HFFc6 (cell line): ENCODE measurements at regions not wholly inside any gene's neighbourhood (a gene's known extent, or its start where the extent isn't known, plus 50 kb on each side); places are given as distances from the start of the nearest gene placed in this dataset.

Experiments
- DNase-seq: peaks from one replicate; pipeline ENCODE4 v3.0.0-alpha.2; 2018
- H3K27ac Mint-ChIP-seq: 2 replicates; pipeline ENCODE4 v1.8.0; 2020; ENCODE audit warnings: mild to moderate bottlenecking, mixed read lengths
- H3K27me3 Mint-ChIP-seq: 2 replicates; pipeline ENCODE4 v1.8.0; 2021; ENCODE audit warnings: mild to moderate bottlenecking, moderate library complexity, mixed read lengths; ENCODE audit not compliant: insufficient read depth
- H3K36me3 Mint-ChIP-seq: 2 replicates; pipeline ENCODE4 v1.8.0; 2021; ENCODE audit warnings: low read depth, mixed read lengths
- H3K4me1 Mint-ChIP-seq: 2 replicates; pipeline ENCODE4 v1.8.0; 2020; ENCODE audit warnings: low read depth, mixed read lengths
- H3K4me3 Mint-ChIP-seq: 2 replicates; pipeline ENCODE4 v1.8.0; 2020; ENCODE audit warnings: mild to moderate bottlenecking, moderate library complexity, mixed read lengths
- H3K9me3 Mint-ChIP-seq: 2 replicates; pipeline ENCODE4 v1.8.0; 2020; ENCODE audit warnings: mild to moderate bottlenecking, mixed read lengths
- CTCF ChIP-seq: fragments of 200-600 bp; sonication (generic); IDR thresholded peaks from 2 replicates; pipeline ENCODE4 v1.5.0; 2021; ENCODE audit warnings: antibody characterized with exemption, mild to moderate bottlenecking

- TF ChIP-seq CTCF, result no peak
- H3K4me3 Mint-ChIP-seq, result peak overlapping the region; percentile 63
- H3K36me3 Mint-ChIP-seq, result peaks cover 4% of the 10 kb centered on the region; the same call in 1 of the 2 replicates
- no peaks in the 10 kb centered on the region for H3K9me3 Mint-ChIP-seq
- peak overlapping the region; percentile 86 for H3K27ac Mint-ChIP-seq
- peak; percentile 48 for DNase-seq
- peaks cover 56% of the 10 kb centered on the region for H3K4me1 Mint-ChIP-seq
- H3K27me3 Mint-ChIP-seq, result no peaks in the 10 kb centered on the region
These were observed 120.8 kb upstream of the ARHGAP20 start for GRCh38 chr11:110833033-110833484.

- peaks cover 62% of the 10 kb centered on the region for H3K4me1 Mint-ChIP-seq
- H3K27me3 Mint-ChIP-seq, result no peaks in the 10 kb centered on the region
- H3K27ac Mint-ChIP-seq, result peak overlapping the region; percentile 86
- TF ChIP-seq CTCF, result no peak
- H3K4me3 Mint-ChIP-seq, result peak overlapping the region; percentile 63
- H3K36me3 Mint-ChIP-seq, result peaks cover 4% of the 10 kb centered on the region; the same call in 1 of the 2 replicates
- no peak for DNase-seq
- no peaks in the 10 kb centered on the region for H3K9me3 Mint-ChIP-seq
These were observed 120.3 kb upstream of the ARHGAP20 start for GRCh38 chr11:110832539-110832938.

- Mint-ChIP-seq H3K36me3 (peaks cover 4% of the 10 kb centered on the region; the same call in 1 of the 2 replicates), H3K9me3 (no peaks in the 10 kb centered on the region), H3K4me3 (peak overlapping the region; percentile 63), H3K27me3 (no peaks in the 10 kb centered on the region), H3K4me1 (peaks cover 62% of the 10 kb centered on the region), H3K27ac (peak overlapping the region; percentile 86)
- no peak for DNase-seq
- TF ChIP-seq CTCF, result no peak
These were observed 119.8 kb upstream of the ARHGAP20 start for GRCh38 chr11:110832080-110832479.

GRCh38 chr11:110830747-110831146, 118.5 kb upstream of the ARHGAP20 start:
- H3K27ac Mint-ChIP-seq, result no peak overlapping the region
- H3K4me3 Mint-ChIP-seq, result no peak overlapping the region
- peaks cover 3% of the 10 kb centered on the region; the same call in 1 of the 2 replicates for H3K36me3 Mint-ChIP-seq
- H3K27me3 Mint-ChIP-seq, result no peaks in the 10 kb centered on the region
- peaks cover 62% of the 10 kb centered on the region for H3K4me1 Mint-ChIP-seq
- no peak for TF ChIP-seq CTCF
- no peak for DNase-seq
- H3K9me3 Mint-ChIP-seq, result no peaks in the 10 kb centered on the region

GRCh38 chr11:110830344-110830743, 118.1 kb upstream of the ARHGAP20 start:
- TF ChIP-seq CTCF, result no peak
- H3K36me3 Mint-ChIP-seq, result no peaks in the 10 kb centered on the region

GRCh38 chr11:110829873-110830272, 117.6 kb upstream of the ARHGAP20 start:
- H3K9me3 Mint-ChIP-seq, result no peaks in the 10 kb centered on the region
- no peak for DNase-seq
- peaks cover 62% of the 10 kb centered on the region for H3K4me1 Mint-ChIP-seq
- no peak for TF ChIP-seq CTCF
- no peaks in the 10 kb centered on the region for H3K36me3 Mint-ChIP-seq
- no peaks in the 10 kb centered on the region for H3K27me3 Mint-ChIP-seq
- no peak overlapping the region for H3K4me3 Mint-ChIP-seq
- no peak overlapping the region for H3K27ac Mint-ChIP-seq

More at GRCh38 chr11:110830344-110830743, 118.1 kb upstream of the ARHGAP20 start:
- Mint-ChIP-seq H3K4me3 (no peak overlapping the region), H3K27me3 (no peaks in the 10 kb centered on the region), H3K4me1 (peaks cover 62% of the 10 kb centered on the region), H3K9me3 (no peaks in the 10 kb centered on the region), H3K27ac (no peak overlapping the region)
- no peak for DNase-seq
